Islet precursor cell (in vitro differentiated cells): ENCODE measurements at regions not wholly inside any gene's neighbourhood (a gene's known extent, or its start where the extent isn't known, plus 50 kb on each side); places are given as distances from the start of the nearest gene placed in this dataset.
"Not testable (repeated sequence)": the region's sequence is repeated elsewhere in the genome, so short reads cannot be mapped to it uniquely, and the experiment has no call there.

Experiments used
- DNase-seq: peaks from one replicate; pipeline ENCODE4 v3.0.0-alpha.2; 2018

DNA sequence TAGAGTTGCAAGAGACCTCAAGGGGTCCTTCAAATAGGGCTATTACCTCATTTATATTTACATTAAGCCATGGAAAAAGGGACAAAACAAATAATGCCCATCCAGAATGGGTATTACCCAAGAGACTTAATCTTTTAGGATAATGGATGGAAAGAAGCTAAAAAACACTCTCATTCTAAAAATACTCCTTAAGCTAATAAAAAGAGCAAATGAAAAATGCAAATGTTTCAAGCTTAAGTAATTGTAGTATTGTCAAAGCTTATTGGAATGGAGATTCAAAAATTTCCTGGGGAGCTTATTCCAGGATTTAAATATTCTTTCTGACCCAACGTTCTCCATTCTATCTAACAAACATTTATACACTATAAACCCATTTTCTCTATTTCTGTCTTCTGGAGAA lies 107.8 kb upstream of the SPIN4 start:
- DNase-seq, result no peak

DNA sequence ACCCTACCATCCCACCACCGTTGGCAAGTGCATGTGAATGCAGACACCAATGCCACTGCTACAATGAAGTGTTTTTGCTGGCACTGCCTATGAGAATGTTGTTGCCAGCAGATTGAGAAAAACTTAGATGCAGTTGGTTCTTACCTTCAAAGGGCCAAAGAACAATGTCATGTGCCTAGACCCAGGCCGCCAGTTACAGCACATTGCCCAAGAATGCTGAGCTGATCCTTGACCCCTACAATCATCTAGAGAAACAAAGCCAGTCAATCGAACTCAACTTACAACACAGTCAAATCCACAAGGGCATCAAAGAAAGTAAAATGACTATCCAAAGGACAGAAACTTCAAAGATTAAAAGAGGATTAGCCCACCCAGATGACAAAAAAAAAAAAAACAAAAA lies 102.4 kb upstream of the SPIN4 start:
- no peak for DNase-seq

DNA sequence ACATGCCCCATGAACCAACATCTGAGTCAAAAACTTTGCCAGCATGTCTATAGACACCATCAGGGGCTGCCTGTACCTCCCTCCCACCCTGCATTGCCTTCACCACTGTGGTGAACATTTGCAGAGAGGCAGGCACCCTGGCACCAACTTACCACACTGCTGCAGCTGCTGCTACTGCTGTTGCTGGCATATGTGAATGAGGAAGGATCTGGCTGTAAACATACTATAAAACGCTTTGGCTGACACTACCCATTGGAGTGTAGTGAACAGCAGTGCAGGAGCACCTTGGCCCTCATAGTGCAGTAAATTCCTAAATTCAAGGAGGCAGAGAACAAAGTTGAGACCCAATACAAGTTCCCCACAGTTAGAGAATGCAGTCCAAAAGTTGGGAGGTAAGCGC lies 90.6 kb upstream of the SPIN4 start:
- no peak for DNase-seq

DNA sequence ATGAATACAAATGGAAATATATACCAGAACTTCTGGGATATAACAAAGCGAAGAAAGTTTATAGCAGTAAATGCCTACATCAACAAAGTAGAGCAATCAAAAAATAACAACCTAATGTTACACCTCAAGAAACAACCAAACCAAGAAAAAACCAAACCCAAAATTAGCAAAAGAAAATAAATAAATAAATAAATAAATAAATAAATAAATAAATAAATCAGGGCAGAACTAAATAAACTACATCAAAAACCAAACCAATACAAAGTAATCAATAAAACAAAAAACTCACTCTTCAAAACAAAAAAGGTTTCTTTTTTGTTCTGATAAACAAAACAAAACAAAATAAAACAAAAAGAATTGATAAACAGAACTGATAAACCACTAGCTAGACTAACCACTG lies 88.4 kb upstream of the SPIN4 start:
- DNase-seq, result no peak

DNA sequence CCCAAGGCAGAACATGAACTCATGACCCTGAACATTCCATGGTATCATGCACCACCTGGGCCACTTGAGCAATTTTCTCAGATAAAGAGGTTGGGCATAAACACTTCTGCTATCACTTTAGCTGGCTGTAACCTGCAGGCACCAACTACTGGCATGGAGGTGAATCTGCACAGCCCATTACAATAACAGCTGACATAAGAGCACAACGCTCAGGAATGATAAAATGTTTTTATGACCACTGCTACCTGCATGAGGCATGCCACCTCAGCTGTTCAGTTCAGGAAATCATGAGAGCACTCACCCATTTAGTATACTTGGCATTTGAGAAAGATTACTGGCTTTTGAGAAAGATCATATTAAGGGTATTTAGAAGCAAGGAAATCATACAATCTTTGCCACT lies 85.7 kb upstream of the SPIN4 start:
- no peak for DNase-seq

DNA sequence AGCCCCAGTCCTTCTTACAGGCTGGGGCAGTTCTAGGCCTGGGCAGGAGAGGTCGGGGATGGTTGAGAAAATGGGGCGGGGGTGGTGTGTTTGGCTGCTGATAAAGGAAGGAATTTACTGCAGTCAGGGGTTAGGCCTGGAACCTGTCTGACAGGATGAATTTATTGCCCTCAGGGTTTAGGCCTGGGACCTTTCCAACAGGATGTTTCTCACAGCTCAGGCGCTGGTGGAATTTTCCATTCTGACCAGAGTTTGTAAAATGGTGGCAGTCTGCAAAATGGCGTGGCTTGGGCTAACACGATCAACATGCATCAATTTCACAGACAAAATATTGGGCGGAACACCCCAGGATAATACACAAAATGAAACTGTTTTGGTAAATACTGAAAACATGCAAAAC lies 83.5 kb upstream of the SPIN4 start:
- DNase-seq, result peak; percentile 90

DNA sequence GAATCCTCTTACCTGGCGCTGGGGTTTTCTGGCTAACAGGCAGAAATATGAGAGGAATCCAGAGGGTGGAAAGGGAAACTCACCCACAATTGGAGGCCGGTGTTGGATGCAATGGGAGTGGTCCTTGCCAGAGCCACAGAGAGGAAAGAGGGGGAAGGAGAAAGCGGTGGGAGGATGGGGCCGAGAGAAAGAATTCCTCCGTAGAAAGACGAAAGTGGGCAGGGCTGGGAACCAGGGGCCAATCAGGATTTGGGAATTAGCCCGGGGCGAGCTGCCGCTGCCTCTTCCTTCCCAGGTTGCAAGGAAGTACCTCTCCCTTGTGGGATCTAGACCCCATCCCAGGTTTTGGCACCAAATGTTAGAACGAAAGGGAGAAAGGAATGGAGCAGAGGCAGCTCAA lies 83.1 kb upstream of the SPIN4 start:
- peak; percentile 83 for DNase-seq

- no peak for DNase-seq
Measured at GRCh38 chrX:63430026-63430425, 78.9 kb upstream of the SPIN4 start.

DNA sequence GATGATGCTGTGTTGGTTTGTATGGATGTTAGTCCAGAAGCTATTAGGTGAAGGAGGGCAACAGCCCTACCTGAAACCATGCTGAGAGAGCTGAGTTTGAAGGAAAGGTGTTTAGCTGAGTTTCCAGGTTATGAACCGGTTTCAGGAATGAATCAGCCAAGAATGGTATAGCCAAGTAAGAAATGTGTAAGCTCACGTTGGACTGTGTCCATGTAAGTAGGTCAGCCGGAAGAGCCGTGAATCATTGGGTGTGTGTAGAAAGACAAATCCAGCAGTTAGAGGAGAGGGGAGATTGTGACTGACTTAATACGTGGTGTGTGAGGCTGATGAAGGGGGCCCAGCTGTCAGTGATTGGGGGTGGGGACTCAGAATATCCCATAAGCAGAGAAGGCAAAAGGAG lies 77.2 kb upstream of the SPIN4 start:
- DNase-seq, result no peak

DNA sequence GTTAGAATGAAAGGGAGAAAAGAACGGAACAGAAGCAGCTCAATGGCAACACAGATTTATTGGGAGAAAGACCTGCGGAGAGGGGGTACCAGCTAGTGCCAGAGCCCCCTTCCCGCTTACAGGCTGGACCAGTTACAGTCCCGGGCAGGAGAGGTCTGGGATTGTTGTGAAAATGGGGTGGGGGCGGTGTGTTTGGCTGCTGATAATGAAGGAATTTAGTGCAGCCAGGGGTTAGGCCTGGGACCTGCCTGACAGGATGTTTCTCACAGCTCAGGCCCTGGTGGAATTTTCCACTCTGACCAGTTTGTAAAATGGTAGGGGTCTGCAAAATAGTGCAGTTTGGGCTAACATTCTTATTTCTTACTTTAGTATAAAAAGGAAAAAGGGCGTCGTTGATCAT lies 75.4 kb upstream of the SPIN4 start:
- DNase-seq, result peak; percentile 75

DNA sequence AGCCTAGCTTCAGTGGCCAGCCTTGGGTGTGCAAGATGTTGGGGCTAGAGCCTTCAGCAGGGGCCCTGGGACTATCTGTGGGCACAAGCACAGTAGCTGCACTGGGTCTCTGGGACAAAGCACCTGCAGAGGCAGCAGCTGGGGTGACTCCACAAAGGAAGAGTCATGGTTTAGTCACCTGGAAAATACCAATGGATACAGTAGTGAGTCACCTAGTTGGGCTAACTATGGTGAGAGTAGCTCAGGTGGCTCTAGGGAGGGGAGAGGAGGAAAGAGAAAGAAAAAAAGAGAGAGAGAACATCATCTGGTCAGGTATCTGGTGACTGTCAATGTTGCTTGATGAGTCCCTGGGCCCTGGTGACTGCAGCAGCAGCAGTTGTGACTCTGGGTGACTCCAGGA lies 72.9 kb upstream of the SPIN4 start:
- DNase-seq, result no peak

DNA sequence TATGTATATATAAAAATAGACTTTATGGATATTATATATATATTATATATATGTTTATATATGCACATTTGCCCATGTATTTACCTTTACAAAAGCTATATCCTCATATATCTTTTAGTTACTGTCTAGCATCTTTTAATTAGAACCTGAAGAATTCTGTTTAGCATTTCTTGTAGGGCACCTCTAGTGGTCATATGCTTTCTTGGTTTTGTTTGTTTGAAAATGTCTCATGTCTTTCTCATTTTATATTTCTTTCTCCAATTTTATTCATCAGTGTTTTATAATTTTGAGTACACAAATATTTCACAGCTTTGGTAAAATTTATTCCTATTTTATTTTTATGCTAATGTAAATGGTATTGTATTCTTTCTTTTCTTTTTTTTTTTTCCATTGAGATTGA lies 70.3 kb upstream of the SPIN4 start:
- no peak for DNase-seq

DNA sequence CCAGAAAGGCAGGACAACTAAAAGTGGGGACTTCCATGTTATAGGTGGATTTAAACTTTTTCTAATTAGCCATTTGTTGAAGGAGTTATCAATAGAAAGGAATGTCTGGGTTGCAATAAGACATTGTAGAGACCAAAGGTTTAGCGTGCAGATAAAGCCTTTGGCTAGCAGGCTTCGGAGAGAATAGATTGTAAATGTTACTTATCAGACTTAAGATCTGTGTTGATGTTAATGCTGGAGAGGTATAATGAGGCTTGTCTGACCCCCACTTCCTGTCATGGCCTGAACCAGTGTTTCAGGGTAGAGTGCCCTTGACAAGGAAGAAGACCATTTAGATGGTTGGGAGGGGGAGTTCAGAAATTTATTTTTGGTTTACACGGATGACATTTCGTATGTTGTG lies 67.1 kb upstream of the SPIN4 start:
- DNase-seq, result no peak

DNA sequence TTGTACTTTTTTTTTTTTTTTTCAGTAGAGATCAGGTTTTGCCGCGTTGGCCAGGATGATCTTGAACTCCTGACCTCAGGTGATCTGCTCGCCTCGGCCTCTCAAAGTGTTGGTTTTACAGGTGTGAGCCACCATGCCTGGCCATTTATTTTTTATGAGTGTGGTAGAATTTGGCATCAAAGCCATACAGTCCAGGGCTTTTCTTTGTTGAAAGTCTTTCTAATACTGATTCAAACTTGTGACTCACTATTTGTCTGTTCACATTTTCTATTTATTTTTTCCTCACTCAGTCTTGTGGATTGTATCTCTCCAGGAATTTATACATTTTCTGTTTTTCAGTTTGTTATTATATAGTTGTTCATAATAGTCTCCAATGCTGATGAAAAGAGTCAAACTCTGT lies 66.5 kb upstream of the SPIN4 start:
- no peak for DNase-seq

DNA sequence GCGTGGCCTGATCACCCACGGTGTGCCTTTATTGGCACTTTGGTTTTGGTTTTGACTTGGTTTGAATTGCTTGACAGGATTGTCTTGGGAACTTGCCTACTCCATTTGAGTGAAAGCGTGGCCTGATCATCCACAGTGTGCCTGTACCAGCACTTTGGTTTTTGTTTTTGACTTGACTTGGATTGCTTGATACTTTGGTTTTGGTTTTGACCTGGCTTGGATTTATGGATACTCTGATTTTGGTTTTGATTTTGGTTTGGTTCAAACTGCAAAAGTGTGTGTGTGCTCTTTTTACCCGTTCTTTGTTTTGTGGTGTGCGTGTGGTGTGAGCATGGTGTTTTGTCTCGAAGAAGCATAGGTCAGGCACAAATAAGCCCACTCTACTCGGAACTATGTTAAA lies 58.8 kb upstream of the SPIN4 start:
- DNase-seq, result not testable (repeated sequence)

- DNase-seq, result no peak
Measured at GRCh38 chrX:63408050-63408449, 56.9 kb upstream of the SPIN4 start.

GRCh38 chrX:63404332-63404731 lies 53.2 kb upstream of the SPIN4 start:
- DNase-seq, result no peak

DNA sequence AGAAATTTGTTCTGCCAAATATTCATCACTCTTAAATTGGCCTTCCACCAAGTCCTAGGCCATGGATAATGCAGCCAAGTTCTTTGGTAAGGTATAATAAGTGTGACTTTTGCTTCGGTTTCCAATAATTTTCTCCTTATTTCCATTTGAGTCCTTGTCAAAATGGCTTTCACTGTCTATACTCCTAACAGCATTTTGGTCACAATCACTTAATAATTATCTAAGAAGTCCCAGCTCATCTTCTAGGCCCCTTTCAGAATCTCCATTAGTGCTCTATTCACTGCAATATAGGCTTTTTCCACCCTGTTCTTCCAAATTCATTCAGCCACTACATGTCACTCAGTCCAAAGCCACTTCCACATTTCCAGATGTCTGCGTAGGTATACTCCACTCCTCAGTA lies 51.0 kb upstream of the SPIN4 start:
- DNase-seq, result no peak
